Heart left ventricle (tissue), 13 donors: ENCODE measurements at regions not wholly inside any gene's neighbourhood (a gene's known extent, or its start where the extent isn't known, plus 50 kb on each side); places are given as distances from the start of the nearest gene placed in this dataset.

Experiments used
- CTCF ChIP-seq, 12 donors: fragments of 200-600 bp; sonication (generic) in 4 of 12; IDR thresholded peaks; one replicate each; pipeline versions ENCODE4 v1.5.0 to v1.8.0; 2018 to 2022; ENCODE audit warnings: antibody characterized with exemption in 12 of 12, mild to moderate bottlenecking in 5 of 12
- POLR2A ChIP-seq, 2 donors: fragments of 450-650 bp; IDR thresholded peaks; one replicate each; pipeline ENCODE4 v1.6.1; 2017; ENCODE audit warnings: antibody characterized with exemption in 2 of 2, mild to moderate bottlenecking in 2 of 2, moderate library complexity in 2 of 2
- donor health status: ischemic (EF 13 %, LVEDD 7.1; RV severe dilation, severe dysfunction).
- donor health status: DM: no; HTN: yes; CAD: no.
- donor health status: DM: no; HTN: no; CAD: no.
- donor health status: ischemic (EF 25% LVEDD 6.9; RV normal size, moderate dysfunction).
- donor health status: ischemic (EF 25% LVEDD 5.7; RV mildly dilated, moderate dysfunction).
- donor health status: ischemic (EF 35%, LVEDD 5.7; RV mildly dilated, moderate dysfunction).
- donor health status: nonischemic (EF 11% LVEDD 7.7; RV severe dilation, severe dysfunction).
- donor health status: DM: yes; HTN: yes; CAD: no.
- donor health status: PGD.
- donor health status: ischemic (EF 29% LVEDD 5.4; RV normal size, mild dysfunction).
- donor health status: nonischemic (EF 23%, LVEDD 6.1; RV moderate dilation, normal function).

- TF ChIP-seq CTCF (IDR thresholded peaks at IDR 0.05) (no peak), POLR2A (IDR thresholded peaks at IDR 0.05) (no peak)
Measured at GRCh38 chr10:85231534-85232270, 903.3 kb downstream of the CCSER2 start.
